Ishikawa (cell line): ENCODE measurements at regions not wholly inside any gene's neighbourhood (a gene's known extent, or its start where the extent isn't known, plus 50 kb on each side); places are given as distances from the start of the nearest gene placed in this dataset.

Source experiments
- CEBPB ChIP-seq: IDR thresholded peaks from 2 replicates; pipeline ENCODE4 v1.6.1; 2012
- CREB1 ChIP-seq: IDR thresholded peaks from 2 replicates; pipeline ENCODE4 v1.6.1; 2012; ENCODE audit warnings: low read depth
- EGR1 ChIP-seq: IDR thresholded peaks from 2 replicates; pipeline ENCODE4 v1.6.1; 2012
- EP300 ChIP-seq: IDR thresholded peaks from 2 replicates; pipeline ENCODE4 v1.6.1; 2012; ENCODE audit warnings: borderline replicate concordance
- FOXM1 ChIP-seq: IDR thresholded peaks from 2 replicates; pipeline ENCODE4 v1.6.1; 2012; ENCODE audit warnings: low read depth, borderline replicate concordance
- MAX ChIP-seq: IDR thresholded peaks from 2 replicates; pipeline ENCODE4 v1.6.1; 2012
- REST ChIP-seq: IDR thresholded peaks from 2 replicates; pipeline ENCODE4 v1.6.1; 2012; ENCODE audit warnings: low read depth, mild to moderate bottlenecking
- TAF1 ChIP-seq: IDR thresholded peaks from 2 replicates; pipeline ENCODE4 v1.6.1; 2012; ENCODE audit warnings: low read depth, mild to moderate bottlenecking
- TCF12 ChIP-seq: IDR thresholded peaks from 2 replicates; pipeline ENCODE4 v1.6.1; 2012; ENCODE audit warnings: low read depth
- USF1 ChIP-seq: IDR thresholded peaks from 2 replicates; pipeline ENCODE4 v1.6.1; 2012
- YY1 ChIP-seq: IDR thresholded peaks from 2 replicates; pipeline ENCODE4 v1.6.1; 2012; ENCODE audit warnings: low read depth
- ZBTB7A ChIP-seq: IDR thresholded peaks from 2 replicates; pipeline ENCODE4 v1.6.1; 2012; ENCODE audit warnings: low read depth

GRCh38 chr5:62083661-62084060 lies 222.3 kb upstream of the KIF2A start:
- TF ChIP-seq REST (no peak), MAX (no peak), TCF12 (no peak), FOXM1 (no peak), TAF1 (no peak), EP300 (no peak), YY1 (no peak), CREB1 (no peak), CEBPB (no peak), EGR1 (no peak), ZBTB7A (no peak), USF1 (no peak)
